SK-N-SH treated with all-trans-retinoic acid at 6 μM for 48 hours (cell line): ENCODE measurements at regions not wholly inside any gene's neighbourhood (a gene's known extent, or its start where the extent isn't known, plus 50 kb on each side); places are given as distances from the start of the nearest gene placed in this dataset.

Source experiments
- ATAC-seq: fragments of 200-7000 bp; cut with Tn5 transposase; 3 replicates; pipeline ENCODE4 v1.9.1; 2020; ENCODE audit warnings: mild to moderate bottlenecking, moderate library complexity
- ARNTL ChIP-seq: fragments of 450-650 bp; formaldehyde crosslinking; IDR thresholded peaks from 2 replicates; pipeline ENCODE4 v1.5.0; 2020; ENCODE audit warnings: low read depth, mild to moderate bottlenecking, moderate library complexity, borderline replicate concordance
- BACH2 ChIP-seq: fragments of 250-450 bp; sonication (Bioruptor Pico); IDR thresholded peaks from 2 replicates; pipeline ENCODE4 v1.9.0; 2021; ENCODE audit warnings: mild to moderate bottlenecking, borderline replicate concordance
- CREB5 ChIP-seq: fragments of 250-450 bp; sonication (Bioruptor Pico); IDR thresholded peaks from 2 replicates; pipeline ENCODE4 v1.5.1; 2020; ENCODE audit warnings: low read depth, mild to moderate bottlenecking, moderate library complexity
- CSDC2 ChIP-seq: fragments of 250-450 bp; sonication (Bioruptor Pico); IDR thresholded peaks from 2 replicates; pipeline ENCODE4 v1.5.0; 2020; ENCODE audit warnings: mild to moderate bottlenecking, moderate library complexity
- ESRRG ChIP-seq: fragments of 250-450 bp; sonication (Bioruptor Pico); IDR thresholded peaks from 2 replicates; pipeline ENCODE4 v1.6.1; 2021; ENCODE audit warnings: mild to moderate bottlenecking
- GLIS3 ChIP-seq: fragments of 250-450 bp; sonication (Bioruptor Pico); IDR thresholded peaks from 2 replicates; pipeline ENCODE4 v1.5.0; 2020; ENCODE audit warnings: mild to moderate bottlenecking, moderate library complexity
- OSR1 ChIP-seq: fragments of 250-450 bp; sonication (Bioruptor Pico); IDR thresholded peaks from 2 replicates; pipeline ENCODE4 v1.8.0; 2022; ENCODE audit warnings: moderate library complexity, mild to moderate bottlenecking, inconsistent platforms
- PPARA ChIP-seq: fragments of 250-450 bp; sonication (Bioruptor Pico); IDR thresholded peaks from 2 replicates; pipeline ENCODE4 v1.5.0; 2020; ENCODE audit warnings: mild to moderate bottlenecking, borderline replicate concordance
- RARB ChIP-seq: fragments of 250-450 bp; sonication (Bioruptor Pico); IDR thresholded peaks from 2 replicates; pipeline ENCODE4 v1.8.0; 2021; ENCODE audit warnings: mild to moderate bottlenecking, moderate library complexity
- TCF4 ChIP-seq: fragments of 250-450 bp; sonication (Bioruptor Pico); IDR thresholded peaks from 2 replicates; pipeline ENCODE4 v1.8.0; 2021; ENCODE audit warnings: mild to moderate bottlenecking, moderate library complexity, borderline replicate concordance
- TSHZ2 ChIP-seq: fragments of 250-450 bp; sonication (Bioruptor Pico); IDR thresholded peaks from 2 replicates; pipeline ENCODE4 v1.5.0; 2020; ENCODE audit warnings: mild to moderate bottlenecking, moderate library complexity
- ZC3H10 ChIP-seq: fragments of 250-450 bp; sonication (Bioruptor Pico); IDR thresholded peaks from 2 replicates; pipeline ENCODE4 v1.5.1; 2021; ENCODE audit warnings: mild to moderate bottlenecking, moderate library complexity
- ZFP3 ChIP-seq: fragments of 250-450 bp; sonication (Bioruptor Pico); IDR thresholded peaks from 2 replicates; pipeline ENCODE4 v1.5.0; 2020; ENCODE audit warnings: mild to moderate bottlenecking, moderate library complexity
- ZFP30 ChIP-seq: fragments of 450-650 bp; formaldehyde crosslinking; IDR thresholded peaks from 2 replicates; pipeline ENCODE4 v1.5.0; 2022; ENCODE audit warnings: mild to moderate bottlenecking, moderate library complexity
- ZNF565 ChIP-seq: fragments of 450-650 bp; formaldehyde crosslinking; conservative IDR thresholded peaks from 2 replicates; pipeline ENCODE4 v1.5.0; 2020; ENCODE audit warnings: low read depth, mild to moderate bottlenecking, moderate library complexity
- ZNF70 ChIP-seq: fragments of 450-650 bp; formaldehyde crosslinking; IDR thresholded peaks from 2 replicates; pipeline ENCODE4 v1.5.0; 2020; ENCODE audit warnings: mild to moderate bottlenecking, moderate library complexity
- ZNF8 ChIP-seq: fragments of 450-650 bp; formaldehyde crosslinking; IDR thresholded peaks from 2 replicates; pipeline ENCODE4 v1.5.0; 2020; ENCODE audit warnings: mild to moderate bottlenecking, moderate library complexity
- TF ChIP-seq, protein P1 (sequence below): fragments of 250-450 bp; sonication (Bioruptor Pico); IDR thresholded peaks from 2 replicates; pipeline ENCODE4 v1.8.0; 2020; ENCODE audit warnings: mild to moderate bottlenecking, moderate library complexity, borderline replicate concordance
- TF ChIP-seq, protein P2 (sequence below): fragments of 250-450 bp; sonication (Bioruptor Pico); IDR thresholded peaks from 2 replicates; pipeline ENCODE4 v1.5.1; 2021; ENCODE audit warnings: mild to moderate bottlenecking, moderate library complexity
- TF ChIP-seq, protein P3 (sequence below): fragments of 250-450 bp; sonication (Bioruptor Pico); IDR thresholded peaks from 2 replicates; pipeline ENCODE4 v1.8.0; 2021; ENCODE audit warnings: low read depth, mild to moderate bottlenecking, moderate library complexity, borderline replicate concordance

DNA sequence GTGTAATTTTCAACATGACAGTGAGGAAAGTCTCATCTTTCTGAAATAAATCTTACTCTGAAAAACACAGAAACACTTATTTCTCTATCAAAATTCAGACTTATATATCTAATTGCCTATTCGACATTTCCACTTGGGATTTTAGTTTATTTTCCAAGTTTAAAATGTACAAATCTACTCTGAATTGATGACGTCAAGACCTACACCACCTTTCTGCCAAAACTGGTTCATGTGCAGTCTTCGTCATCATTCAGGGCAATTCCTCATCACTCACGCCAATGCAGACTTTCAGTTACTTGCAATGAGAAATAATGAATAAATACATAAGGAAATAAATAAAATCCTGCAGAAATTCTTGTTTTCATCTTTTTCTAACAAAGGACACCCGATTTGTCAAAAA lies 843.8 kb downstream of the C12orf50 start:
- TF ChIP-seq RARB (CRISPR knock-in tag) (no peak), TSHZ2 (CRISPR knock-in tag) (no peak), OSR1 (CRISPR knock-in tag) (no peak), TCF4 (CRISPR knock-in tag) (no peak), ZC3H10 (CRISPR knock-in tag) (no peak), PPARA (CRISPR knock-in tag) (no peak), CREB5 (CRISPR knock-in tag) (no peak), ZNF8 (CRISPR knock-in tag) (no peak), ZNF70 (CRISPR knock-in tag) (no peak), ESRRG (CRISPR knock-in tag) (no peak), ZFP3 (CRISPR knock-in tag) (no peak), ZFP30 (no peak), ZNF565 (no peak), GLIS3 (CRISPR knock-in tag) (no peak), ARNTL (CRISPR knock-in tag) (no peak), CSDC2 (CRISPR knock-in tag) (no peak)
- no peak for ATAC-seq

DNA sequence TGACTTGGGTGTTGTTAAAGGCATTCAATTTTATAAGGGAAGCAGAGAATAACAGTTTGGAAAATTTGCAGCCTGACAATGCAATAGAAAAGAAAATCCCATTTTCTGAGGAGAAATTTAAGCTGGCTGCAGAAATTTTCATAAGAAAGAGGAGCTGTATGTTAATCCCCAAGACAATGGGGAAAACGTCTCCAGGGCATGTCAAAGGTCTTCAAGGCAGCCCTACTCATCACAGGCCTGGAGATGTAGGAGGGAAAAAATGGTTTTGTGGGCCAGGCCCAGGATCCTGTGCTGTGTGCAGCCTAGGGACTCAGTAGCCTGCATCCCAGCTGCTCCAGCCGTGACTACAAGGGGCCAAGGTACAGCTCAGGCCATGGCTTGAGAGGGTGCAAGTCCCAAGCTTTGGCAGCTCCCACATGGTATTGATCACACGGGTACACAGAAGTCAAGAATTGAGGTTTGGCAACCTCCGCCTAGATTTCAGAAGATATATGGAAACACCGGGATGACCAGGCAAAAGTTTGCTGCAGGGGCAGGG lies 846.4 kb downstream of the C12orf50 start:
- TF ChIP-seq PPARA (CRISPR knock-in tag) (no peak), ARNTL (CRISPR knock-in tag) (no peak), CSDC2 (CRISPR knock-in tag) (no peak), TCF4 (CRISPR knock-in tag) (no peak), ZFP3 (CRISPR knock-in tag) (no peak), OSR1 (CRISPR knock-in tag) (no peak), ESRRG (CRISPR knock-in tag) (no peak), ZFP30 (no peak), GLIS3 (CRISPR knock-in tag) (no peak), BACH2 (CRISPR knock-in tag) (no peak), TSHZ2 (CRISPR knock-in tag) (no peak), ZNF8 (CRISPR knock-in tag) (no peak)
- TF ChIP-seq, protein P1, sequence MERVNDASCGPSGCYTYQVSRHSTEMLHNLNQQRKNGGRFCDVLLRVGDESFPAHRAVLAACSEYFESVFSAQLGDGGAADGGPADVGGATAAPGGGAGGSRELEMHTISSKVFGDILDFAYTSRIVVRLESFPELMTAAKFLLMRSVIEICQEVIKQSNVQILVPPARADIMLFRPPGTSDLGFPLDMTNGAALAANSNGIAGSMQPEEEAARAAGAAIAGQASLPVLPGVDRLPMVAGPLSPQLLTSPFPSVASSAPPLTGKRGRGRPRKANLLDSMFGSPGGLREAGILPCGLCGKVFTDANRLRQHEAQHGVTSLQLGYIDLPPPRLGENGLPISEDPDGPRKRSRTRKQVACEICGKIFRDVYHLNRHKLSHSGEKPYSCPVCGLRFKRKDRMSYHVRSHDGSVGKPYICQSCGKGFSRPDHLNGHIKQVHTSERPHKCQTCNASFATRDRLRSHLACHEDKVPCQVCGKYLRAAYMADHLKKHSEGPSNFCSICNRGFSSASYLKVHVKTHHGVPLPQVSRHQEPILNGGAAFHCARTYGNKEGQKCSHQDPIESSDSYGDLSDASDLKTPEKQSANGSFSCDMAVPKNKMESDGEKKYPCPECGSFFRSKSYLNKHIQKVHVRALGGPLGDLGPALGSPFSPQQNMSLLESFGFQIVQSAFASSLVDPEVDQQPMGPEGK (CRISPR knock-in tag), result no peak
- TF ChIP-seq, protein P2, sequence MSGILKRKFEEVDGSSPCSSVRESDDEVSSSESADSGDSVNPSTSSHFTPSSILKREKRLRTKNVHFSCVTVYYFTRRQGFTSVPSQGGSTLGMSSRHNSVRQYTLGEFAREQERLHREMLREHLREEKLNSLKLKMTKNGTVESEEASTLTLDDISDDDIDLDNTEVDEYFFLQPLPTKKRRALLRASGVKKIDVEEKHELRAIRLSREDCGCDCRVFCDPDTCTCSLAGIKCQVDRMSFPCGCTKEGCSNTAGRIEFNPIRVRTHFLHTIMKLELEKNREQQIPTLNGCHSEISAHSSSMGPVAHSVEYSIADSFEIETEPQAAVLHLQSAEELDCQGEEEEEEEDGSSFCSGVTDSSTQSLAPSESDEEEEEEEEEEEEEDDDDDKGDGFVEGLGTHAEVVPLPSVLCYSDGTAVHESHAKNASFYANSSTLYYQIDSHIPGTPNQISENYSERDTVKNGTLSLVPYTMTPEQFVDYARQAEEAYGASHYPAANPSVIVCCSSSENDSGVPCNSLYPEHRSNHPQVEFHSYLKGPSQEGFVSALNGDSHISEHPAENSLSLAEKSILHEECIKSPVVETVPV, result no peak
- TF ChIP-seq, protein P3, sequence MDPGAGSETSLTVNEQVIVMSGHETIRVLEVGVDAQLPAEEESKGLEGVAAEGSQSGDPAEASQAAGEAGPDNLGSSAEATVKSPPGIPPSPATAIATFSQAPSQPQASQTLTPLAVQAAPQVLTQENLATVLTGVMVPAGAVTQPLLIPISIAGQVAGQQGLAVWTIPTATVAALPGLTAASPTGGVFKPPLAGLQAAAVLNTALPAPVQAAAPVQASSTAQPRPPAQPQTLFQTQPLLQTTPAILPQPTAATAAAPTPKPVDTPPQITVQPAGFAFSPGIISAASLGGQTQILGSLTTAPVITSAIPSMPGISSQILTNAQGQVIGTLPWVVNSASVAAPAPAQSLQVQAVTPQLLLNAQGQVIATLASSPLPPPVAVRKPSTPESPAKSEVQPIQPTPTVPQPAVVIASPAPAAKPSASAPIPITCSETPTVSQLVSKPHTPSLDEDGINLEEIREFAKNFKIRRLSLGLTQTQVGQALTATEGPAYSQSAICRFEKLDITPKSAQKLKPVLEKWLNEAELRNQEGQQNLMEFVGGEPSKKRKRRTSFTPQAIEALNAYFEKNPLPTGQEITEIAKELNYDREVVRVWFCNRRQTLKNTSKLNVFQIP (CRISPR knock-in tag), result no peak
- ATAC-seq, result no peak
